Endothelial cell of umbilical vein (primary cell): ENCODE measurements at regions not wholly inside any gene's neighbourhood (a gene's known extent, or its start where the extent isn't known, plus 50 kb on each side); places are given as distances from the start of the nearest gene placed in this dataset.

ENCODE experiments used
- CTCF ChIP-seq, 2 donors: IDR thresholded peaks; 1 replicate in 1 of 2; 2 replicates in 1 of 2; pipeline ENCODE4 v1.5.1; 2011; ENCODE audit warnings: low read length in 2 of 2, mild to moderate bottlenecking in 2 of 2, moderate library complexity in 2 of 2, control low read depth in 1 of 2, inconsistent platforms in 1 of 2, low read depth in 1 of 2; ENCODE audit not compliant: insufficient read depth in 1 of 2; ENCODE audit errors: extremely low read depth in 1 of 2
- EZH2 ChIP-seq: IDR thresholded peaks from 2 replicates; pipeline ENCODE4 v1.6.1; 2012; ENCODE audit warnings: borderline replicate concordance, low read depth, mild to moderate bottlenecking, moderate library complexity, low read length, inconsistent platforms; ENCODE audit not compliant: severe bottlenecking
- MAX ChIP-seq: IDR thresholded peaks from 2 replicates; pipeline ENCODE4 v1.6.1; 2011; ENCODE audit not compliant: insufficient read depth, insufficient read length
- MYC ChIP-seq: IDR thresholded peaks from one replicate; pipeline ENCODE4 v1.6.1; 2011; ENCODE audit warnings: mild to moderate bottlenecking, low read depth, low read length
- POLR2A ChIP-seq: IDR thresholded peaks from 2 replicates; pipeline ENCODE4 v1.6.1; 2012; ENCODE audit warnings: low read depth, mild to moderate bottlenecking, control low read depth, low read length

GRCh38 chr2:14774436-14774968 is 142.0 kb downstream of the LRATD1 start:
- no peak for TF ChIP-seq CTCF (IDR thresholded peaks at IDR 0.05; ENCODE audit: extremely low read depth in 1 of 2, insufficient read depth in 1 of 2, low read depth in 1 of 2, low read length in 2 of 2)
- no peak for TF ChIP-seq MYC
- TF ChIP-seq POLR2A = no peak
- no peak for TF ChIP-seq MAX
- TF ChIP-seq EZH2 = no peak
